Activated CD4-positive, alpha-beta T cell treated with anti-CD3 and anti-CD28 coated beads, Interleukin-2, amount 10 ng/mL, durations not matched to agents 7 days and 5 days (primary cell): ENCODE measurements at regions not wholly inside any gene's neighbourhood (a gene's known extent, or its start where the extent isn't known, plus 50 kb on each side); places are given as distances from the start of the nearest gene placed in this dataset.
"Not testable (repeated sequence)": the region's sequence is repeated elsewhere in the genome, so short reads cannot be mapped to it uniquely, and the experiment has no call there.

Experiments
- CTCF ChIA-PET: fragments of 350-600 bp; sonication (Branson Sonifier 250); formaldehyde crosslinking; loops from one replicate; lab custom pipeline; 2021; ENCODE audit warnings: antibody characterized with exemption; lab: Charles Lee
- POLR2A ChIA-PET: fragments of 350-600 bp; sonication (Branson Sonifier 250); formaldehyde crosslinking; loops from one replicate; lab custom pipeline; 2021; ENCODE audit warnings: antibody characterized with exemption; lab: Charles Lee
- DNase-seq: peaks from one replicate; pipeline ENCODE4 v3.0.0-alpha.2; 2020
- H3K27ac Mint-ChIP-seq: one replicate; pipeline ENCODE4 v1.8.0; 2021; ENCODE audit warnings: mild to moderate bottlenecking, moderate library complexity, mixed read lengths
- H3K27me3 Mint-ChIP-seq: one replicate; pipeline ENCODE4 v1.8.0; 2021; ENCODE audit warnings: mixed read lengths
- H3K36me3 Mint-ChIP-seq: one replicate; pipeline ENCODE4 v1.8.0; 2021; ENCODE audit warnings: low read depth, mixed read lengths
- H3K4me1 Mint-ChIP-seq: one replicate; pipeline ENCODE4 v1.8.0; 2021; ENCODE audit warnings: mixed read lengths
- H3K4me3 Mint-ChIP-seq: one replicate; pipeline ENCODE4 v1.8.0; 2021; ENCODE audit warnings: mild to moderate bottlenecking, moderate library complexity, mixed read lengths
- H3K9me3 Mint-ChIP-seq: one replicate; pipeline ENCODE4 v1.8.0; 2021; ENCODE audit warnings: mixed read lengths

- DNase-seq, H3K4me3 Mint-ChIP-seq, H3K27me3 Mint-ChIP-seq, POLR2A ChIA-PET, H3K27ac Mint-ChIP-seq, H3K9me3 Mint-ChIP-seq, H3K4me1 Mint-ChIP-seq, H3K36me3 Mint-ChIP-seq: not testable (repeated sequence)
- CTCF ChIA-PET: interaction anchor here (1.7 kb wide), 2 partner anchors 17 to 49 kb away, joined by 4 to 6 read pairs; no protein-coding TSS in a partner anchor
These were observed 71.4 kb upstream of the CSF1 start for GRCh38 chr1:109839276-109839675.

- Mint-ChIP-seq H3K27me3 (peaks cover 2% of the 10 kb centered on the region), H3K4me1 (no peaks in the 10 kb centered on the region), H3K9me3 (peaks cover 7% of the 10 kb centered on the region), H3K36me3 (no peaks in the 10 kb centered on the region), H3K4me3 (no peak overlapping the region), H3K27ac (no peak overlapping the region)
- CTCF ChIA-PET: interaction anchor here (1.3 to 1.7 kb wide), 3 partner anchors 12 to 49 kb away, joined by 4 to 6 read pairs (median 5); no protein-coding TSS in a partner anchor
- POLR2A ChIA-PET: no interaction called here
- no peak for DNase-seq
These were observed 71.8 kb upstream of the CSF1 start for GRCh38 chr1:109838838-109839240.

- no peak for DNase-seq
- H3K27ac Mint-ChIP-seq: no peak overlapping the region
- H3K4me3 Mint-ChIP-seq: no peak overlapping the region
- POLR2A ChIA-PET: no interaction called here
- CTCF ChIA-PET: interaction anchor here (1.3 to 1.7 kb wide), 3 partner anchors 11 to 48 kb away, joined by 4 to 6 read pairs (median 5); no protein-coding TSS in a partner anchor
- peaks cover 2% of the 10 kb centered on the region for H3K27me3 Mint-ChIP-seq
- no peaks in the 10 kb centered on the region for H3K36me3 Mint-ChIP-seq
- peaks cover 12% of the 10 kb centered on the region for H3K9me3 Mint-ChIP-seq
- no peaks in the 10 kb centered on the region for H3K4me1 Mint-ChIP-seq
These were observed 72.6 kb upstream of the CSF1 start for GRCh38 chr1:109837852-109838570.

- H3K27ac Mint-ChIP-seq, H3K4me1 Mint-ChIP-seq, POLR2A ChIA-PET, H3K36me3 Mint-ChIP-seq, H3K27me3 Mint-ChIP-seq, DNase-seq, H3K4me3 Mint-ChIP-seq: not testable (repeated sequence)
- CTCF ChIA-PET: interaction anchor here (0.6 to 2.9 kb wide), 3 partner anchors 12 to 240 kb away, joined by 3 to 11 read pairs (median 4); no protein-coding TSS in a partner anchor
- peaks cover 27% of the 10 kb centered on the region for H3K9me3 Mint-ChIP-seq
These were observed 71.9 kb upstream of the EPS8L3 start for GRCh38 chr1:109835645-109836044.

GRCh38 chr1:109834951-109835350 lies 71.2 kb upstream of the EPS8L3 start:
- no peaks in the 10 kb centered on the region for H3K36me3 Mint-ChIP-seq
- H3K4me1 Mint-ChIP-seq: no peaks in the 10 kb centered on the region
- no peak for DNase-seq
- no peak overlapping the region for H3K4me3 Mint-ChIP-seq
- H3K9me3 Mint-ChIP-seq: peaks cover 27% of the 10 kb centered on the region
- CTCF ChIA-PET: interaction anchor here (0.6 to 2.9 kb wide), 6 partner anchors 11 to 240 kb away, joined by 3 to 11 read pairs (median 4); no protein-coding TSS in a partner anchor
- peaks cover 2% of the 10 kb centered on the region for H3K27me3 Mint-ChIP-seq
- H3K27ac Mint-ChIP-seq: no peak overlapping the region
- POLR2A ChIA-PET: no interaction called here

GRCh38 chr1:109832945-109833344 lies 69.2 kb upstream of the EPS8L3 start:
- H3K27ac Mint-ChIP-seq: no peak overlapping the region
- peaks cover 26% of the 10 kb centered on the region for H3K9me3 Mint-ChIP-seq
- peaks cover 2% of the 10 kb centered on the region for H3K27me3 Mint-ChIP-seq
- no peaks in the 10 kb centered on the region for H3K4me1 Mint-ChIP-seq
- ChIA-PET CTCF (interaction anchor here (0.6 to 2.9 kb wide), 6 partner anchors 9 to 79 kb away, joined by 3 to 11 read pairs (median 4); no protein-coding TSS in a partner anchor), POLR2A (interaction anchor here (0.7 kb wide), 1 partner anchor 145 kb away, joined by 3 read pairs; the partner anchor contains the start of gene GSTM1)
- no peak for DNase-seq
- no peak overlapping the region for H3K4me3 Mint-ChIP-seq
- no peaks in the 10 kb centered on the region for H3K36me3 Mint-ChIP-seq

GRCh38 chr1:109828756-109829505 lies 65.2 kb upstream of the EPS8L3 start:
- H3K27me3 Mint-ChIP-seq: no peaks in the 10 kb centered on the region
- H3K4me3 Mint-ChIP-seq: no peak overlapping the region
- peaks cover 19% of the 10 kb centered on the region for H3K9me3 Mint-ChIP-seq
- ChIA-PET POLR2A (no interaction called here), CTCF (interaction anchor here (0.8 to 1.4 kb wide), 3 partner anchors 9 to 25 kb away, joined by 3 read pairs; no protein-coding TSS in a partner anchor)
- no peaks in the 10 kb centered on the region for H3K36me3 Mint-ChIP-seq
- no peak overlapping the region for H3K27ac Mint-ChIP-seq
- H3K4me1 Mint-ChIP-seq: peaks cover 13% of the 10 kb centered on the region
- DNase-seq: no peak

- H3K27ac Mint-ChIP-seq: no peak overlapping the region
- no peak for DNase-seq
- H3K36me3 Mint-ChIP-seq: no peaks in the 10 kb centered on the region
- peaks cover 20% of the 10 kb centered on the region for H3K4me1 Mint-ChIP-seq
- ChIA-PET POLR2A (no interaction called here), CTCF (interaction anchor here (1.8 kb wide), 1 partner anchor 10 kb away, joined by 5 read pairs; no protein-coding TSS in a partner anchor)
- no peak overlapping the region for H3K4me3 Mint-ChIP-seq
- peaks cover 15% of the 10 kb centered on the region for H3K9me3 Mint-ChIP-seq
- no peaks in the 10 kb centered on the region for H3K27me3 Mint-ChIP-seq
These were observed 64.3 kb upstream of the EPS8L3 start for GRCh38 chr1:109827986-109828385.

GRCh38 chr1:109827466-109827865 lies 63.7 kb upstream of the EPS8L3 start:
- Mint-ChIP-seq H3K36me3 (no peaks in the 10 kb centered on the region), H3K9me3 (peaks cover 11% of the 10 kb centered on the region), H3K27ac (peak overlapping the region; percentile 21), H3K27me3 (no peaks in the 10 kb centered on the region), H3K4me3 (no peak overlapping the region), H3K4me1 (peaks cover 26% of the 10 kb centered on the region)
- CTCF ChIA-PET: interaction anchor here (1.8 kb wide), 1 partner anchor 11 kb away, joined by 5 read pairs; no protein-coding TSS in a partner anchor
- DNase-seq: no peak
- POLR2A ChIA-PET: no interaction called here

- Mint-ChIP-seq H3K27me3 (no peaks in the 10 kb centered on the region), H3K9me3 (peaks cover 8% of the 10 kb centered on the region), H3K27ac (no peak overlapping the region), H3K4me3 (no peak overlapping the region), H3K4me1 (peaks cover 31% of the 10 kb centered on the region), H3K36me3 (no peaks in the 10 kb centered on the region)
- ChIA-PET CTCF (interaction anchor here (0.8 to 1.8 kb wide), 6 partner anchors 11 to 155 kb away, joined by 3 to 5 read pairs (median 3); no protein-coding TSS in a partner anchor), POLR2A (interaction anchor here (0.6 kb wide), 1 partner anchor 14 kb away, joined by 3 read pairs; no protein-coding TSS in a partner anchor)
- DNase-seq: no peak
These were observed 63.2 kb upstream of the EPS8L3 start for GRCh38 chr1:109826930-109827349.

GRCh38 chr1:109826446-109826845 lies 62.7 kb upstream of the EPS8L3 start:
- H3K4me3 Mint-ChIP-seq: no peak overlapping the region
- peaks cover 33% of the 10 kb centered on the region for H3K4me1 Mint-ChIP-seq
- DNase-seq: no peak
- ChIA-PET POLR2A (interaction anchor here (0.6 kb wide), 1 partner anchor 14 kb away, joined by 3 read pairs; no protein-coding TSS in a partner anchor), CTCF (interaction anchor here (0.8 to 1.8 kb wide), 6 partner anchors 12 to 155 kb away, joined by 3 to 5 read pairs (median 3); no protein-coding TSS in a partner anchor)
- no peaks in the 10 kb centered on the region for H3K36me3 Mint-ChIP-seq
- H3K9me3 Mint-ChIP-seq: peaks cover 7% of the 10 kb centered on the region
- no peak overlapping the region for H3K27ac Mint-ChIP-seq
- H3K27me3 Mint-ChIP-seq: no peaks in the 10 kb centered on the region

GRCh38 chr1:109824349-109825115 lies 60.8 kb upstream of the EPS8L3 start:
- CTCF ChIA-PET: interaction anchor here (0.5 to 3.5 kb wide), 5 partner anchors 9 to 160 kb away, joined by 3 to 11 read pairs (median 4); partner anchors contain the start of gene AHCYL1
- Mint-ChIP-seq H3K36me3 (no peaks in the 10 kb centered on the region), H3K4me3 (no peak overlapping the region), H3K27ac (peak overlapping the region; percentile 12), H3K27me3 (no peaks in the 10 kb centered on the region), H3K4me1 (peaks cover 40% of the 10 kb centered on the region), H3K9me3 (no peaks in the 10 kb centered on the region)
- DNase-seq: no peak
- POLR2A ChIA-PET: no interaction called here
